CD14-positive monocyte (primary cell): ENCODE measurements at regions not wholly inside any gene's neighbourhood (a gene's known extent, or its start where the extent isn't known, plus 50 kb on each side); places are given as distances from the start of the nearest gene placed in this dataset.

Experiments used
- DNase-seq, 3 donors: peaks; one replicate each; pipeline ENCODE4 v3.0.0-alpha.2; 2011 to 2022
- H2AFZ ChIP-seq: 2 replicates; pipeline ENCODE4 v1.6.0; 2012; ENCODE audit warnings: mild to moderate bottlenecking, low read depth, low read length, inconsistent platforms; ENCODE audit not compliant: insufficient read depth, poor library complexity, severe bottlenecking
- H3K27ac ChIP-seq, 2 donors: 1 replicate in 1 of 2; 2 replicates in 1 of 2; pipeline ENCODE4 v1.5.1; 2012 to 2013; ENCODE audit warnings: low read length in 2 of 2, control low read depth in 1 of 2, inconsistent platforms in 1 of 2, low read depth in 1 of 2, mild to moderate bottlenecking in 1 of 2
- H3K27me3 ChIP-seq, 2 donors: one replicate each; pipeline versions ENCODE4 v1.6.0 to v1.6.1; 2011 to 2013; ENCODE audit warnings: low read length in 2 of 2; ENCODE audit not compliant: control insufficient read depth in 2 of 2, insufficient read depth in 2 of 2
- H3K36me3 ChIP-seq, 2 donors: replicated peaks in 1 of 2; 1 replicate in 1 of 2; 2 replicates in 1 of 2; pipeline versions ENCODE4 v1.5.1 to v1.6.1; 2012 to 2013; ENCODE audit warnings: low read length in 2 of 2, control low read depth in 1 of 2, inconsistent platforms in 1 of 2, mild to moderate bottlenecking in 1 of 2; ENCODE audit not compliant: insufficient read depth in 2 of 2, control insufficient read depth in 1 of 2
- H3K4me1 ChIP-seq, 2 donors: 1 replicate in 1 of 2; 2 replicates in 1 of 2; pipeline versions ENCODE4 v1.5.1 to v1.6.1; 2012 to 2013; ENCODE audit warnings: low read length in 2 of 2, control low read depth in 1 of 2, inconsistent platforms in 1 of 2, mild to moderate bottlenecking in 1 of 2, moderate library complexity in 1 of 2; ENCODE audit not compliant: insufficient read depth in 2 of 2, control insufficient read depth in 1 of 2
- H3K4me2 ChIP-seq: replicated peaks from 2 replicates; pipeline ENCODE3; 2012; ENCODE audit warnings: low read length, moderate library complexity, mild to moderate bottlenecking; ENCODE audit not compliant: poor library complexity, severe bottlenecking; ENCODE audit errors: extremely low read depth
- H3K4me3 ChIP-seq, 3 experiments: fragments of 200-600 bp in 1 of 3; sonication (generic) in 1 of 3; replicated peaks in 1 of 3; 1 replicate in 2 of 3; 2 replicates in 1 of 3; pipeline ENCODE4 v1.5.1; 2011 to 2013; ENCODE audit warnings: low read length in 3 of 3, mild to moderate bottlenecking in 3 of 3, control low read depth in 2 of 3, low read depth in 2 of 3, inconsistent platforms in 1 of 3, moderate library complexity in 1 of 3
- H3K79me2 ChIP-seq: 2 replicates; pipeline ENCODE4 v1.6.0; 2012; ENCODE audit warnings: mild to moderate bottlenecking, control low read depth, inconsistent platforms, low read length, moderate library complexity; ENCODE audit not compliant: insufficient read depth
- H3K9ac ChIP-seq: 2 replicates; pipeline ENCODE4 v1.6.0; 2017; ENCODE audit warnings: low read length, mild to moderate bottlenecking; ENCODE audit not compliant: insufficient read depth, poor library complexity, severe bottlenecking
- H3K9me3 ChIP-seq, 2 donors: replicated peaks in 1 of 2; 1 replicate in 1 of 2; 2 replicates in 1 of 2; pipeline versions ENCODE4 v1.5.1 to v1.6.1; 2012 to 2013; ENCODE audit warnings: low read length in 2 of 2, control low read depth in 1 of 2; ENCODE audit not compliant: control insufficient read depth in 1 of 2, insufficient read depth in 1 of 2
- H4K20me1 ChIP-seq: 2 replicates; pipeline ENCODE4 v1.6.0; 2012; ENCODE audit warnings: mild to moderate bottlenecking, low read length, control low read depth, moderate library complexity; ENCODE audit not compliant: insufficient read depth
- H3K27ac Mint-ChIP-seq, 7 donors: one replicate each; pipeline ENCODE4 v1.8.0; 2020; ENCODE audit warnings: mild to moderate bottlenecking in 7 of 7, mixed read lengths in 7 of 7, moderate library complexity in 6 of 7, inconsistent platforms in 2 of 7
- H3K27me3 Mint-ChIP-seq, 3 donors: one replicate each; pipeline ENCODE4 v1.8.0; 2021 to 2022; ENCODE audit warnings: low read depth in 3 of 3, mild to moderate bottlenecking in 3 of 3, mixed read lengths in 3 of 3, moderate library complexity in 3 of 3, inconsistent platforms in 1 of 3
- H3K36me3 Mint-ChIP-seq, 2 donors: one replicate each; pipeline ENCODE4 v1.8.0; 2020; ENCODE audit warnings: mixed read lengths in 2 of 2, inconsistent platforms in 1 of 2, mild to moderate bottlenecking in 1 of 2
- H3K4me1 Mint-ChIP-seq: one replicate; pipeline ENCODE4 v1.8.0; 2020; ENCODE audit warnings: mild to moderate bottlenecking, mixed read lengths
- H3K4me3 Mint-ChIP-seq, 2 donors: one replicate each; pipeline ENCODE4 v1.8.0; 2020; ENCODE audit warnings: mild to moderate bottlenecking in 2 of 2, mixed read lengths in 2 of 2, moderate library complexity in 1 of 2
- H3K9me3 Mint-ChIP-seq, 7 donors: one replicate each; pipeline ENCODE4 v1.8.0; 2020 to 2022; ENCODE audit warnings: mixed read lengths in 7 of 7, mild to moderate bottlenecking in 6 of 7, moderate library complexity in 6 of 7, inconsistent platforms in 2 of 7
- WGBS: methylation state at CpG from one replicate; pipeline ENCODE4 v1.1.5; 2013; ENCODE audit warnings: missing lambda C conversion rate; ENCODE audit not compliant: insufficient coverage; 5-methylcytosine and 5-hydroxymethylcytosine counted together
- intact Hi-C, 2 donors: fragments of 100-400 bp; cut with micrococcal nuclease; formaldehyde crosslinking; loops; one replicate each; pipeline versions ENCODE4 v1.15.0 to v1.15.1; 2023
- TF ChIP-seq, protein P1 (sequence below): fragments of 200-600 bp; IDR thresholded peaks from one replicate; pipeline ENCODE4 v1.8.0; 2022; ENCODE audit warnings: antibody characterized with exemption, mild to moderate bottlenecking

DNA sequence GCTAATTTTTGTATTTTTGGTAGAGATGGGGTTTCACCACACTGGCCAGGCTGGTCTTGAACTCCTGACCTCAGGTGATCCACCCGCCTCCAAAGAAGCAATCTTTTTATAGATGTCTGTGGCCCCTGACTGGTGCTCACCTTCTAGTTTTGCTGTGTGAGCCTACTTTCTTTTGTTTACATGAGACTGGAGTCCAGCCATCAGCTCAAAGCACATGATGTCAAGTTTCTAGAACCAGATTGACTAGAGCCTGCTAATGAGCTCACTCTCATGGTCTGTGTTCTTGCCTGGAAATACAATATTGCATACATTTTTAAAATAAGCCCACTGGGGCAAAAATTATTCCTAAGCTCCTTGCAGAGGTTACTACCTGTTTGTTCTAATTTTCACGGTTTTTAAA lies 102.9 kb upstream of the PIK3R1 start:
- H3K79me2 ChIP-seq, result no peaks in the 10 kb centered on the region
- intact Hi-C loops, result no loop called here
- H3K4me2 ChIP-seq, result no peak overlapping the region
- Mint-ChIP-seq H3K4me3 (no peak overlapping the region), H3K9me3 (peaks cover 0 to 3% (median 2%) of the 10 kb centered on the region in 7 donors), H3K27ac (no peak overlapping the region), H3K27me3 (peaks cover 0 to 8% (median 0%) of the 10 kb centered on the region in 3 donors), H3K36me3 (no peaks in the 10 kb centered on the region), H3K4me1 (peaks cover 6% of the 10 kb centered on the region)
- no peak overlapping the region for H3K4me3 ChIP-seq
- TF ChIP-seq, protein P1, sequence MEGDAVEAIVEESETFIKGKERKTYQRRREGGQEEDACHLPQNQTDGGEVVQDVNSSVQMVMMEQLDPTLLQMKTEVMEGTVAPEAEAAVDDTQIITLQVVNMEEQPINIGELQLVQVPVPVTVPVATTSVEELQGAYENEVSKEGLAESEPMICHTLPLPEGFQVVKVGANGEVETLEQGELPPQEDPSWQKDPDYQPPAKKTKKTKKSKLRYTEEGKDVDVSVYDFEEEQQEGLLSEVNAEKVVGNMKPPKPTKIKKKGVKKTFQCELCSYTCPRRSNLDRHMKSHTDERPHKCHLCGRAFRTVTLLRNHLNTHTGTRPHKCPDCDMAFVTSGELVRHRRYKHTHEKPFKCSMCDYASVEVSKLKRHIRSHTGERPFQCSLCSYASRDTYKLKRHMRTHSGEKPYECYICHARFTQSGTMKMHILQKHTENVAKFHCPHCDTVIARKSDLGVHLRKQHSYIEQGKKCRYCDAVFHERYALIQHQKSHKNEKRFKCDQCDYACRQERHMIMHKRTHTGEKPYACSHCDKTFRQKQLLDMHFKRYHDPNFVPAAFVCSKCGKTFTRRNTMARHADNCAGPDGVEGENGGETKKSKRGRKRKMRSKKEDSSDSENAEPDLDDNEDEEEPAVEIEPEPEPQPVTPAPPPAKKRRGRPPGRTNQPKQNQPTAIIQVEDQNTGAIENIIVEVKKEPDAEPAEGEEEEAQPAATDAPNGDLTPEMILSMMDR, result no peak
- no peaks in the 10 kb centered on the region for H4K20me1 ChIP-seq
- H3K27me3 ChIP-seq, result no peaks in the 10 kb centered on the region
- H3K27ac ChIP-seq, result no peak overlapping the region
- DNase-seq, result no peak
- no peaks in the 10 kb centered on the region for H3K4me1 ChIP-seq
- H2AFZ ChIP-seq, result no peak overlapping the region
- H3K9me3 ChIP-seq, result no peaks in the 10 kb centered on the region
- no CpG with 5 or more reads among the region's 2 CpGs for WGBS
- no peaks in the 10 kb centered on the region for H3K36me3 ChIP-seq
- H3K9ac ChIP-seq, result no peak overlapping the region

DNA sequence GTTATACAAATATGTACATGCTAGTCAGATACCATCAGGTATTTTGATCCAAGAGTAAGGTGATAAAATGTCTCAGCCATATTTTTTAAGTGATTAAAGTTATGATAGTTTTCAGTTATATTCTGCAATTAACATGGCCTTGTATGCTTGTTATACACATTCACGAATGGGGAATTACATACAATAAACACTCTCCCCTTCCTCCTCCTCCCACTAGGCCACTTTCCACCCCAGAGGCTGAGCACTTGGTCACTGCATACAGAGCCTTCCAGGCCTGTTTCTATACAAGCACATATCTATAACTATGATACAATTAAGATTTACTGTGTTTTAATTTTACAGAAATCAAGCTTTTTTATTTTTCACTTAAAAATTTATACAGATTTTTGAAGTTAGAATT lies 104.7 kb upstream of the PIK3R1 start:
- intact Hi-C loops, result no loop called here
- Histone ChIP-seq H3K9ac (no peak overlapping the region), H3K4me2 (no peak overlapping the region), H3K4me1 (no peaks in the 10 kb centered on the region), H3K27me3 (no peaks in the 10 kb centered on the region), H3K27ac (no peak overlapping the region), H2AFZ (no peak overlapping the region), H3K4me3 (no peak overlapping the region), H3K36me3 (no peaks in the 10 kb centered on the region), H4K20me1 (no peaks in the 10 kb centered on the region), H3K79me2 (no peaks in the 10 kb centered on the region), H3K9me3 (no peaks in the 10 kb centered on the region)
- no peak for DNase-seq
- Mint-ChIP-seq H3K27me3 (peaks cover 0 to 3% (median 0%) of the 10 kb centered on the region in 3 donors), H3K4me3 (no peak overlapping the region), H3K27ac (no peak overlapping the region), H3K9me3 (peaks cover 3 to 13% (median 6%) of the 10 kb centered on the region in 7 donors), H3K4me1 (peaks cover 6% of the 10 kb centered on the region), H3K36me3 (no peaks in the 10 kb centered on the region)
- WGBS, result no CpG with 5 or more reads among the region's 1 CpG
- TF ChIP-seq, protein P1, result no peak
